SK-MEL-5 (cell line): ENCODE measurements at regions not wholly inside any gene's neighbourhood (a gene's known extent, or its start where the extent isn't known, plus 50 kb on each side); places are given as distances from the start of the nearest gene placed in this dataset.

ENCODE experiments used
- DNase-seq: peaks from one replicate; pipeline ENCODE4 v3.0.0-alpha.2; 2016; ENCODE audit warnings: low read depth, low spot score
- in situ Hi-C: cut with HindIII; loops from 2 replicates; pipeline ENCODE4 v1.10.0; 2016; ENCODE audit warnings: low sequenced_read_pairs, high pct_unique_total_duplicates, low pct_unique_long_range_greater_than_20kb

DNA sequence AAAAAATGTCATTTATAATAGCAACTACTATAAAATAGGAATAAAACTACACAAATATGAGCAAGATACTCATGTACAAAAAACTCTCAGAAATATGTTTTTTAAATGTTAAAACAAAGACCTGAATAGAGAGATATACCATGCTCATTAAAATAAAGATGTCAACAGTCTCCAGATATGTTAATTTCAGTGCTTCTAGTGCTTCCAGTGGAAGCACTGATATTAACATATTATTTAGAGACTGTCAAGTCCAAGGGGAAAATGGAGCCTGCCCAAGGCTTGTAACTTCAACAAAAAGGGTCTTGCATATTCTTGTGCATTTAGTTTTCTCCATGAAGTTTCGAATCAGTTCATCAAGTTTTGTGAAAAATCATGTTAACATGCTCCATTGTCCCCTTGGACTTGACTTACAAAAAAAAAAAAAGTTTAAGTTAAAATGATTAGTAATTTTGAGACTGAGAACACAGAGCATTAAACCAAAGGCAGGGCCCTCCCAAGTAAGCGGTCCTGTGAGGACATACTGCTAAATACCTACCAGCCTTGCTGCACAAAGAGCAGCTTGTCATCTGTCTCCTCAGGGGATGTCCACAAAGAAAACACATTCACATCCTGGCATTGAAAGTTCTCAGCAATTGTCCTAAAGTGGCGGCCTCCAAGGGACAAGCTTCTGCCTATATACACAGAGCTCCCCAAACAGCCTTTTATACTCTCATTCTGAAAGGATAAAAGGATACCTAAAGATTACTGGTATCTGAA is 501.9 kb upstream of the CHAC2 start:
- peak; percentile 79 for DNase-seq
- in situ Hi-C loops = no loop called here

DNA sequence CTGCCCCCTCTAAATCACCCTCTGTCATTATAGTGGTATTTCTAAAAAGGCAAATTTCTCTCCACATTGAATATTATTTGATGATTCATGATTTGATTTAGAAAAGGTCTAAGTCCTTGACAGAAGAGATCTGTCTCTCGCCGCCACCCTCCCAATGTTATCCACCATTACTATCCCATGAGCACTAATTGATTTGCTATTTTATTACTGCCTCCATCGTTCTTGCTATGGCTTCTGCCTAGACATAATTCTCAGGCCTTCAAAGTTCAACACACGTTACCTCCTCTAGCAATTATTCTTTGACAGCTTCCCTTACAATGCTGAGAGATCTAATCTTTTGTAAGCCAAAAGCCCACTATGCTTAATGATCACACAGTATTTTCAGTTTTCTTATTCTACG is 507.0 kb upstream of the CHAC2 start:
- in situ Hi-C loops = no loop called here

DNA sequence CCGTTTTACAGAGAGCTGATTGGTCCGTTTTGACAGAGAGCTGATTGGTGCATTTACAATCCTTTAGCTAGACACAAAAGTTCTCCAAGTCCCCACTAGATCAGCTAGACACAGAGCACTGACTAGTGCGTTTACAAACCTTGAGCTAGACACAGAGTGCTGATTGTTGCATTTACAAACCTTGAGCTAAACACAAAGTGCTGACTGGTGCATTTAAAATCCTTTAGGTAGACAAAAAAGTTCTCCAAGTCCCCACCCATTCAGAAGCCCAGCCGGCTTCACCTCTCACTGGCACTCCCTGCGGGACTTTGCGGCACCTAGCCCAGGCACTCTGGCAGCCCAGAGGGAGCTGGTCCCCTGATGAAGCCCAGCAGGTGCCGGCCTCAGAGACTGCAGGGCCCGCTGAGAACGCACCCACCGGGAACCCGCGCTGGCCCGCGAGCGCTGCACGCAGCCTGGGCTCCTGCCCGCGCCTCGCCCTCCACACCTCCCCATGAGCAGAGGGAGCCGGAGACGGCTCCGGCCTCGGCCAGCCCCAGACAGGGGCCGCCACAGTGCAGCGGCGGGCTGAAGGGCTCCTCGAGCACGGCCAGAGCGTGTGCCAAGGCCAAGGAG is 508.1 kb upstream of the CHAC2 start:
- DNase-seq = no peak
- in situ Hi-C loops = no loop called here

More for the DNA sequence above, 507.0 kb upstream of the CHAC2 start:
- DNase-seq = no peak

DNA sequence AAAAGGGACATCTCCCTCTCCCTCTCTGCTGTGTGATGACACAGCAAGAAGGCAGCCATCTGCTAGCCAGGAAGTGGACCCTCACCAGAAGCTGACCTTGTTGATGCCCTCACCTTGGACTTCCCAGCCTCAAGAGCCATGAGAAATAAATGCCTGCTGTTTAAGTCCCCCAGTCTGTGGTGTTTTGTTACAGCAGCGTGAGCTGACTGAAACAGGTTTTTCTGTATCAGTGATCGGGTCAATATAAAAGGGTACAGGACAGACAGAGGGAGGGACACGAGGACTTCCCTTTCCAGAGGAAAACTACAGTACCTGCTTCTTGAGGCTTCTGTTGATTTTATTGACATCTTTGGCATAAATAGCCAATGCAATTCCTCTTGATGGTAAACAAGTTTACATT is 510.3 kb upstream of the CHAC2 start:
- DNase-seq = no peak
- in situ Hi-C loops = no loop called here

DNA sequence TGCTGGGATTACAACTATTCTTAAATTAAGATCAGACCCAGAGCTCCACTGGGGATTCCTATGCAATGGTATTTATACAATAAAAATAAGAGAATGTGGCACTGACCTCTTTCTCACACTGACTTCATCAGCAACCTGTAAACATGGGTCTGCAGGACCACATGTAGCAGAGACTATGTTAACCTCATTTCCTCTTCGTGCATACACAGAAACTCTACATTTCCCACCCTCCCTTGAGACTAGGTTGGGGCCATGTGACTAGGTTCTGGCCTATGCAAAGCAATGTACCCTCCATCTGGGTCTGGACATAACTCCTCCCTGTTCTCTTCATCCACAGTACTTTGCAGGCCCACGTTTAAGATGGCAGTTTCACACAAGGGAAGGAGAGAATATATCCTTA is 514.4 kb upstream of the CHAC2 start:
- in situ Hi-C loops = no loop called here
- no peak for DNase-seq

DNA sequence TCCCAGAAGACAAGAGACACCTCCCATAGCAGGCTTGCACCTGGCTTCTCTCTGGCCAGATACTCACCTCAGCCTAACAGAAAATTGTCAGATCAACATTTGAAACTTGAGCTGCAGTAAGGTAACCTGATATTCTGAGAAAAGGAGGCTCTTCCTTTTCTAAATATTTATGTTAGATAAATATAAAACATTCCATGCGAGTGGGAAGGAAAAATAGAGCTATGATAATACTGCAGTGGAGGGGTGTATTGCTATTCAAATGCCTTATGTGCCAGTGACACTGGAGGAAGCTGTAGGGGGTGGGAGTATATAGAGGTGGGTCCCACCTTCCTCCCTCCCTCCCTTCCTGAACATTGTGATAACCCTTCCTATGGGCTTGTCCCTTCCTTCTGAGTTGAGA is 515.5 kb upstream of the CHAC2 start:
- in situ Hi-C loops = no loop called here
- DNase-seq = no peak

DNA sequence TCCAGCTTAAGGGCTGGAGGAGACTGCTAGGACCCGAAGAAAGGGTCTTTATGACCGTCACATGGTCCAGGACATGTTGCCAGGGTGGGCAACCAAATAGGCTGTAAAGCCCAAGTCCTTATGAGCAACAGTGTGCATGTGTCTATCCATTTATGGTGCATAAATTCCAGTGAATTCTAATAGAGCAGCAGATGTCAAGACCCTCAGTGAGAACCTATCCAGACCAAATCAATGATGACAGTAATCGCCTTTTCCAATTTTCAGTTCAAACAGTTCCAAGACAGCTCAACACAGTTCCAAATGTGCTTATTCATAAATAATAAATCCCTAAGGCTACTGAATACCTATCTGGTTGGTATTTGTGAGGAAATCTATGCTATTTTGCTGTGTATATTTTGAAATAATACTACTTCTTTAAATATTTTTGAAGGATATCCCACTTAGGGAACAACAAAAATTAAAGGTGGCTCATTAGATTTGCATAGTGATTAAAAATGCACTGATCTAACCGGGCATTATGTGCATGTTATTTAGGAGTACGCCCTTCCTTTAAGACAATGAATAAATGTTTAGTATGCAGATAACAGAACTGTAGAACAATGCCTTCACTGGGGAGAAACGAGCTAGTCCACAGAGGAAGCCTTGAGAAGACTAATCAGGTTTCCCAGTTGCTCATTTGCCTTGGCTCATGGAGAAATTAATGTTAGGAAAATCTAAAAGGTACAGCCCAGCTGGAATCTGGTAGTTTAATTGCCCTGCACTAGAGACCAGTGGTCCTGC is 519.5 kb upstream of the CHAC2 start:
- DNase-seq = no peak
- in situ Hi-C loops = no loop called here

DNA sequence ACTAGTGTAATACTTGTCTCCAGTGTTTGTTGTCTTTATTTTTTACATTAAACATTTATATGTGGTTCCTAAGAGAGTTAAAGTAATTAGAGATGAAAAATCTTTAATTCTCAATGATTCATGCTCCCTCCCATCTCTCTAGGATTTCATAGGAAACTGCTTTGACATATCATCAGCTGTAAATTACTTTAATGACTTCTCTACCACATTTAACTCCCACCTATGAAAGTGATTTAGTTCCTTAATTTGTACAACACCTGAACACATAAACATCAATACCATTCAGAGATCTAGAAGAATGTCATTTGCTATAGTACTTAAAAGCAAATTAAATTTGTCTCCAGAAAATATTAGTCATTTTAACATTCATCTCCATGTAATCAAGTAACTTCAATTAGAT is 524.2 kb upstream of the CHAC2 start:
- in situ Hi-C loops = no loop called here

DNA sequence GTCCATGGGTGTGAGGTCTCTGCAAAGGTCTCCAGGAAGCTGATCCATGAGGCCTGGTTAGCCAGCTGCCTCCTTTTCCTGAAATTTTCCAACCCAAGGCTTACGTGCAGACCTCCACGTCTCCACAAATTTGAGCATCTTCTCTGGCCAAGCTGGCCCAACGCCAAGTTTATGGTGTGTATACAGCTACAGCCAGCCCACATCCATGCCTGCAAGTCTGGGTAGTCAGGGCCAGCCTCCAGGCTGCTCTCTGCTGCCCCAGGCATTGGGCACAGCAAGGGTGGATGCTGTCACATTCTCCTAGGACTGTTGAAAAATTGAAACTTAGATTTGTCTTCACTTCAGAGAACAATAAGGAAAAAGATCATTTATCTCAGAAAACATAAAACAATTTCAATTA is 525.5 kb upstream of the CHAC2 start:
- in situ Hi-C loops = no loop called here
- no peak for DNase-seq

More for the DNA sequence above, 524.2 kb upstream of the CHAC2 start:
- DNase-seq = no peak

DNA sequence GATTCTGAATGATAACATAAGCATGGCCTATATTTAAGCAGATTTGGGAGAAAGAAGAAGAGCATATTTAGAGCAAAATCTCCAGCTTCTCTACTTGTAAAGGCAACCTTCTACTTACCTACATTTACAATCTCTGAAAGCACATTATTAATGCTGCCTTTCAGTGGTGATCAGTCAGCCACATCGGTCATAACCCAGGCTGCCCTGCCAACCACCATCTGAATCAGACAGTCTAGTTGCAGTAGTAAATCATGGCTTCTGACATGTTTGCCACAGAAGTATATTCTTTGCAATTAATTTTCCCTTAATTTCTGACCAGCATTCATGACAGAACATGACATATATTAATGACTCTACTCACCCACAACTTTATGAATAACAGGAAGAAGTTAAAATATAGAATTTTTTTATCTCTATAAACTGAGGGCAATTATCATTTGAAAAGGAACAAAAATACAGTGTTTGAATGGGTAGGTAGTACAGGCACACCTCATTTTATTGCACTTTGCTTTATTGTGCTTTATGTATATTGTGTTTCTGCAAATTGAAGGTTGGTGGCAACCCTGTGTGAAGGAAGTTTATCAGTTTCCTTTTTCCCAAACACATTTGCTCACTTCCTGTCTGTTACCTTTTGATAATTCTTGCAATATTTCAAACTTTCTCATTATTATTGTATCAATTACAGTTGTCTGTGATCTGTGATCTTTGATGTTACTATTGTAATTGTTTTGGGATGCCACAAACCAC is 531.6 kb upstream of the CHAC2 start:
- in situ Hi-C loops = no loop called here
- DNase-seq = no peak

DNA sequence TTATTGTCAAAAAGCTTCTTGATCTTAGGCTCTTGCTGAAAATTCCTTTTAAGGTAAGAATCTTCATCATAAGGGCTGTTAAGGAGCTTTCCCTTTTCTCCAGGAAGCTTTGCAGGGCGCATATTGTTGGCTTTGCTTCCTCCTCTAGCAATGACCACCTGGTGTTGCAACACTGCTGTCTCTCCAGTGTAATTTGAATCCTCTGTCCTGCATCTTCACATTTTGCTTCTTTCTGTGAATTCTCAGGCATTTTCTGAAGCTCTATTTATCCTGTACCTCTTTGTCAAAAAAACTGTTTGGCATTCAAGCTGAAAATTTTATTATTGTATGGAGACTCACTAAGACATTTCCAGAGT is 533.1 kb upstream of the CHAC2 start:
- in situ Hi-C loops = no loop called here
- DNase-seq = no peak

DNA sequence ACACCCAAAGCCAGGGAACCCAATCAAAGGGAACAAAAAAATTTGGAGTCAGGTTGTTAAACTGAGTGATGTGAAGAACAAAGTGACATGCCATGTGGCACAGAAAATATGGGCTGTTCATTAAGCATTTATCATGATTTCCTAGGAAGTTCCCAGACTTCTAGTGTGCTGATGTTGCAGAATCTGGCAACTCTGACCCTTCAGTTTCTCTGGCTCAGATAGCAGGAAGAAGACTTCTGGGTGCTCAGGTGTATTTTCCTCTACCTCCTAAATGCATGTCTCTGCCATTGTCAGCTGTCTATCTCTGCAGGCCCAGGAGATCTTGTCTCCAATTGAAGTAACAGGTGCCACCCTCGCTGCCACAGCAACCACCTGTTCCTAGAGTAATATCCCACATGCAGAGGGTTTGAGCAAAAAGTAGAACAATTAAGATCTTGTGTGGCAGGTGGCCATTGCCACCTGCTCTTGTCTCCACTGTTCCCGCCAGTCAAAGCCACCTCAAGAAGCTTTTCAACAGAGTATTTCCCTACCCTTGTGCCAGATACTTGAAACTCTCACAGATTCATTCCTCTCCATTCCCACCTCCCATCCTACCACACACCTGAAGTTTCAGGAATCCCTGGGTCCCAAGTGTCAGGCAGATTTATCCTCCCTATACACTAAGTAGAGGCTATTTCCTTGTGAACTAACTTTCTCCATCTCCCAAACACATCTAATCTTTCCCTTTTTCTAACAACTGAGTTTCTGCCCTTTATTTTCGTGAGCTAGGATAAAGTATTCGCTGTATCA is 533.7 kb upstream of the CHAC2 start:
- in situ Hi-C loops = no loop called here
- no peak for DNase-seq

DNA sequence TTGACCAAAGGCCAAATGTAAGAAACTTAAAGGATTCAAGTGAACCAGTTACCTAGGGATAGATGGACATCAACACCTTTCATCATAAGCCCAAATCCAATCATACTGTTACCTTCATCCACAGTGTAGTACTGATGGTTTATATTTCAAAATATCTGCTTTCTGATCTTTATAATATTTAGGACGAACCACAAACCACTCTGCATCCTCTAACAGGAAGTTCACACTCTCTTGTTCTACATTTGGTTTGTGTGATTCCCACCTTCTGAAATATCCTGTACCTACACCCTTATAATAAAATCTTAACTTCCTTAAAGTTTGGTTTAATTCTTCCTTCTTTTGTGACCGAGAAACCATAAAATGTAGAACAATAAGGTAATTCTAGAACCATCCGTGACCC is 535.7 kb upstream of the CHAC2 start:
- in situ Hi-C loops = no loop called here

DNA sequence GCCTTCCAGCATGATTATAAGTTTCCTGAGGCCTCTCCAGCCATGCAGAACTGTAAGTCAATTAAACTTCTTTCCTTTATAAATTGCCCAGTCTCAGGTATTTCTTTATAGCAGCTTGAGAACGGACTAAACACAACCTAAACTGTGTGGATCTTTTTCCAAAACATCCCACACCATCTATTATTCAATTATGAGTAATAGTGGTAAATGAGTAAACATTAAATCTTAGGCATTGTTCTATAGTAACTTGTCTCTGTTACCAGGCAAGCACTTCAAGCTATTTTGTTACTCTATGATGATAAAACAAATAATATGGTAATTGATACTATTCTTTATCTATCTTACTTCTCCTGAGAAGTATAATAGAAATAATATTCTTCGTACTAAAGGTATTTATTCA is 536.9 kb upstream of the CHAC2 start:
- in situ Hi-C loops = no loop called here
- no peak for DNase-seq

More for the DNA sequence above, 535.7 kb upstream of the CHAC2 start:
- DNase-seq = no peak

DNA sequence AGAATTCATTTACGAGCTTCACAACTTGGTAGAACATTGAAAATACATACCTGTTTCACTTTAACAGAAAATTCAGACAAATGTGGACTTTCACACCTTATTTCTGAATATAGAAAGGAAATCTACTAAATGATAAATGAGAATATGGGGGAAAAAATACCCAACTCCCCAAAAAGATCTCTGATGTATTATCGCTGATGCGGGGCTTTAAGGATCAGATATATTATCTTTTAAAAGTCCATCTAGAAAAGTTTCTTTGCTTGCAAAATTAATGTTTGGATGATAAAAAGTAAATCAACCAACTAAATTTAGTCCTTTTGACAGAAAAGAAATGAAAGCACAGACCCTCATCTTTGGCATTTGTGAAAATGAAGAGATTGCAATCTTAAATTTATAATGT is 540.1 kb upstream of the CHAC2 start:
- no peak for DNase-seq

DNA sequence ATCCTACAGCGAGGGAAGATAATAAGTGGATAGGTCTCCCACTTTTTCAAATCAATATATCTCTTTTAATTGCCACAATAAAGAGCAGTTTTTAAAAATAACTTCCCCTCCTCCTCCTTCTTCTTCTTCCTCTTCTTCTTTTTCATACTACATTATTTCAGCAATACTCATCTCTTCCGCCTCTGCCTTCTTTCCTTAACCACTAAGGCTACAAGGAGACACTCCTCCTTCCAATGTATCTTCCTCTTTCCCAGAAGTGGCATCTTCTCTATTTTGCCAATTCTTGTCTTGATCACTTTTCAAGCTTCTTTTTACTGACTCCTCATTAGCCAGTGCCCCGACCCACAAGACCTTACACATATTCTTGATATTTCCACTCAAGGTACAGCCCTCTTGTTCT is 546.6 kb upstream of the CHAC2 start:
- in situ Hi-C loops = no loop called here
- DNase-seq = no peak

More for the DNA sequence above, 540.1 kb upstream of the CHAC2 start:
- in situ Hi-C loops = no loop called here

DNA sequence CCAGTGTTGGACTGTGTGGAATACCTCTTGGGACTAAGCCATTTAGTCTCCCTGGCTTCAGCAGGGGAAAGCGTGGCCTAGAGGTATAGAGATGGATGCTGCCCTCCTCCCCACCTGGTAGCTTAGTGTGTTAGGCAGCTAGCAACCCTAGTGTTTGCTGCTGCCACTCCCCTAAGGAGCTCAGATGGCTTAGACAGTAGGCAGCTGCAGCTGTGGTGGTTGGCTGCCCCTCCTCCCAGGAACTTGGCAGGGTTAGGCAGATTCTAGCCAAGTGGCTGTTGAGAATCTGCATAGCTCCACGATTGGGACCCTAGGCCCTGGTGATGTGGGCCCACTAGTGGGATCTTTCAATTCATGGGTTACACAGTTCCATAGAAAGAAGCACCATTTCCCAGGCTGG is 550.4 kb upstream of the CHAC2 start:
- DNase-seq = no peak
- in situ Hi-C loops = no loop called here
